Breast epithelium (tissue), 3 donors: ENCODE measurements at regions not wholly inside any gene's neighbourhood (a gene's known extent, or its start where the extent isn't known, plus 50 kb on each side); places are given as distances from the start of the nearest gene placed in this dataset.

Source experiments
- CTCF ChIP-seq, 3 donors: fragments of 450-650 bp; IDR thresholded peaks; one replicate each; pipeline ENCODE4 v1.5.1; 2016 to 2017; ENCODE audit warnings: antibody characterized with exemption in 3 of 3, mild to moderate bottlenecking in 3 of 3, moderate library complexity in 3 of 3
- POLR2A ChIP-seq: fragments of 450-650 bp; IDR thresholded peaks from one replicate; pipeline ENCODE4 v1.6.1; 2016; ENCODE audit warnings: antibody characterized with exemption, mild to moderate bottlenecking, moderate library complexity
- POLR2AphosphoS5 ChIP-seq, 3 donors: sonication (generic); formaldehyde crosslinking; IDR thresholded peaks; one replicate each; pipeline ENCODE4 v1.6.1; 2017; ENCODE audit warnings: antibody characterized with exemption in 3 of 3

- TF ChIP-seq CTCF (IDR thresholded peaks at IDR 0.05) (no peak), POLR2A (no peak), POLR2AphosphoS5 (IDR thresholded peaks at IDR 0.05) (no peak)
Observed at GRCh38 chr6:40312213-40313015, 274.8 kb downstream of the LRFN2 start.
